Spleen (tissue), 11 donors: ENCODE measurements at regions not wholly inside any gene's neighbourhood (a gene's known extent, or its start where the extent isn't known, plus 50 kb on each side); places are given as distances from the start of the nearest gene placed in this dataset.

Source experiments
- DNase-seq: peaks from one replicate; pipeline ENCODE4 v3.0.0-alpha.2; 2020
- H3K27ac ChIP-seq, 8 donors: fragments of 200-600 bp; sonication (generic) in 7 of 8; 1 replicate in 4 of 8; 2 replicates in 4 of 8; pipeline versions ENCODE4 v1.5.0 to v1.8.0; 2016 to 2021; ENCODE audit warnings: inconsistent platforms in 4 of 8, mild to moderate bottlenecking in 4 of 8, moderate library complexity in 1 of 8
- H3K27me3 ChIP-seq, 7 donors: fragments of 200-600 bp; sonication (generic) in 6 of 7; replicated peaks in 1 of 7; 1 replicate in 4 of 7; 2 replicates in 3 of 7; pipeline versions ENCODE4 v1.5.0 to v1.8.0; 2016 to 2021; ENCODE audit warnings: inconsistent platforms in 3 of 7, mild to moderate bottlenecking in 1 of 7
- H3K36me3 ChIP-seq, 6 donors: fragments of 200-600 bp; sonication (generic) in 5 of 6; 1 replicate in 4 of 6; 2 replicates in 2 of 6; pipeline versions ENCODE4 v1.5.0 to v1.8.0; 2016 to 2021; ENCODE audit warnings: inconsistent platforms in 2 of 6
- H3K4me1 ChIP-seq, 6 donors: fragments of 200-600 bp; sonication (generic) in 5 of 6; 1 replicate in 3 of 6; 2 replicates in 3 of 6; pipeline versions ENCODE4 v1.5.0 to v1.8.0; 2016 to 2021; ENCODE audit warnings: inconsistent platforms in 3 of 6
- H3K4me3 ChIP-seq, 8 donors: fragments of 200-600 bp; sonication (generic) in 7 of 8; 1 replicate in 4 of 8; 2 replicates in 4 of 8; pipeline versions ENCODE4 v1.5.0 to v1.8.0; 2016 to 2021; ENCODE audit warnings: inconsistent platforms in 4 of 8, mild to moderate bottlenecking in 4 of 8, moderate library complexity in 2 of 8
- H3K9me3 ChIP-seq, 8 donors: fragments of 200-600 bp; sonication (generic) in 7 of 8; 1 replicate in 4 of 8; 2 replicates in 4 of 8; pipeline versions ENCODE4 v1.5.0 to v1.8.0; 2016 to 2021; ENCODE audit warnings: inconsistent platforms in 4 of 8
- CTCF ChIP-seq, 11 experiments: fragments of 200-600 bp in 7 of 11; fragments of 450-650 bp in 4 of 11; sonication (generic) in 4 of 11; IDR thresholded peaks in 8 of 11; conservative IDR thresholded peaks in 3 of 11; 1 replicate in 7 of 11; 2 replicates in 4 of 11; pipeline versions ENCODE4 v1.4.0 to v1.8.0; 2016 to 2021; ENCODE audit warnings: antibody characterized with exemption in 11 of 11, inconsistent platforms in 4 of 11, mild to moderate bottlenecking in 1 of 11
- POLR2A ChIP-seq, 3 donors: fragments of 450-650 bp; IDR thresholded peaks; one replicate each; pipeline ENCODE4 v1.5.1; 2017; ENCODE audit warnings: antibody characterized with exemption in 3 of 3, mild to moderate bottlenecking in 1 of 3
- POLR2AphosphoS5 ChIP-seq, 3 donors: sonication (generic); formaldehyde crosslinking; IDR thresholded peaks; one replicate each; pipeline ENCODE4 v1.5.1; 2017; ENCODE audit warnings: antibody characterized with exemption in 3 of 3
- WGBS, 5 donors: extraction: QIAGEN DNeasy Blood & Tissue Kit in 3 of 5; methylation state at CpG; one replicate each; pipeline versions ENCODE4 v1.1.5 to v1.1.7; 2013 to 2018; 5-methylcytosine and 5-hydroxymethylcytosine counted together
- intact Hi-C: fragments of 100-400 bp; cut with DNase I; formaldehyde crosslinking; loops from one replicate; pipeline ENCODE4 v1.15.0; 2023; ENCODE audit warnings: low total_unique reads
- donor health status: healthy with polysubstance abuse.
- donor health status: DM: no; HTN: no; CAD: no; lungs with moderate emphysema.
- donor health status: DM: no; HTN: no; CAD: no.
- donor health status: Bipolar disorder and iron deficiency.
- donor health status: healthy.
- donor health status: DM: no; HTN: no; CAD: no.
- donor health status: DM: yes; HTN: yes; CAD: no.

GRCh38 chr11:28401446-28401845 lies 293.3 kb downstream of the METTL15 start:
- WGBS, 5 donors: 87 to 93% (median 91%) methylated on average over 3 of the region's 3 CpGs
- Histone ChIP-seq H3K27me3 (no peaks in the 10 kb centered on the region), H3K36me3 (no peaks in the 10 kb centered on the region), H3K4me3 (no peak overlapping the region), H3K9me3 (peaks cover 0 to 4% (median 0%) of the 10 kb centered on the region in 8 donors), H3K27ac (no peak overlapping the region), H3K4me1 (no peaks in the 10 kb centered on the region)
- DNase-seq: no peak
- intact Hi-C loops: no loop called here
- TF ChIP-seq POLR2A (IDR thresholded peaks at IDR 0.05): no peak
- no peak for TF ChIP-seq POLR2AphosphoS5 (IDR thresholded peaks at IDR 0.05)
- TF ChIP-seq CTCF (IDR thresholded peaks at IDR 0.05 in 8 of 11, conservative IDR thresholded peaks at IDR 0.05 in 3 of 11): no peak

GRCh38 chr11:28400331-28401100 lies 292.3 kb downstream of the METTL15 start:
- WGBS, 5 donors: 74 to 83% (median 80%) methylated on average over 4 of the region's 4 CpGs
- DNase-seq: no peak
- no peak overlapping the region for H3K27ac ChIP-seq
- peaks cover 0 to 5% (median 0%) of the 10 kb centered on the region in 8 donors for H3K9me3 ChIP-seq
- no peaks in the 10 kb centered on the region for H3K4me1 ChIP-seq
- H3K36me3 ChIP-seq: no peaks in the 10 kb centered on the region
- TF ChIP-seq POLR2AphosphoS5 (IDR thresholded peaks at IDR 0.05): no peak
- intact Hi-C loops: no loop called here
- no peaks in the 10 kb centered on the region for H3K27me3 ChIP-seq
- no peak overlapping the region for H3K4me3 ChIP-seq

GRCh38 chr11:28393348-28393747 lies 285.2 kb downstream of the METTL15 start:
- Histone ChIP-seq H3K27ac (no peak overlapping the region), H3K27me3 (no peaks in the 10 kb centered on the region), H3K4me1 (no peaks in the 10 kb centered on the region), H3K9me3 (peaks cover 0 to 15% (median 2%) of the 10 kb centered on the region in 8 donors), H3K36me3 (no peaks in the 10 kb centered on the region), H3K4me3 (no peak overlapping the region)
- intact Hi-C loops: no loop called here
- 80 to 84% (median 82%) methylated on average over 5 of the region's 5 CpGs for WGBS, 5 donors
- TF ChIP-seq POLR2A (IDR thresholded peaks at IDR 0.05) (no peak), POLR2AphosphoS5 (IDR thresholded peaks at IDR 0.05) (no peak), CTCF (IDR thresholded peaks at IDR 0.05 in 8 of 11, conservative IDR thresholded peaks at IDR 0.05 in 3 of 11) (no peak)
- no peak for DNase-seq

- no peaks in the 10 kb centered on the region for H3K27me3 ChIP-seq
- no peaks in the 10 kb centered on the region for H3K4me1 ChIP-seq
- WGBS, 5 donors: 72 to 82% (median 74%) methylated on average over 4 of the region's 4 CpGs
- no peak for DNase-seq
- no peaks in the 10 kb centered on the region for H3K36me3 ChIP-seq
- no peak overlapping the region for H3K27ac ChIP-seq
- TF ChIP-seq CTCF (IDR thresholded peaks at IDR 0.05 in 8 of 11, conservative IDR thresholded peaks at IDR 0.05 in 3 of 11) (no peak), POLR2A (IDR thresholded peaks at IDR 0.05) (no peak), POLR2AphosphoS5 (IDR thresholded peaks at IDR 0.05) (no peak)
- H3K9me3 ChIP-seq: peaks cover 0 to 38% (median 14%) of the 10 kb centered on the region in 8 donors
- no peak overlapping the region for H3K4me3 ChIP-seq
- intact Hi-C loops: no loop called here
Measured at GRCh38 chr11:28384418-28384817, 276.2 kb downstream of the METTL15 start.
